GM06990 (cell line): ENCODE measurements at regions not wholly inside any gene's neighbourhood (a gene's known extent, or its start where the extent isn't known, plus 50 kb on each side); places are given as distances from the start of the nearest gene placed in this dataset.
"Not testable (repeated sequence)": the region's sequence is repeated elsewhere in the genome, so short reads cannot be mapped to it uniquely, and the experiment has no call there.

Experiments used
- DNase-seq: peaks from one replicate; pipeline ENCODE4 v3.0.0-alpha.2; 2011; ENCODE audit not compliant: insufficient read length; ENCODE audit errors: extremely low read depth
- H3K27me3 ChIP-seq: replicated peaks from 2 replicates; pipeline ENCODE4 v1.6.0; 2011; ENCODE audit warnings: low read length; ENCODE audit not compliant: control insufficient read depth, insufficient read depth
- H3K36me3 ChIP-seq: 2 replicates; pipeline ENCODE4 v1.5.1; 2011; ENCODE audit warnings: low read length; ENCODE audit not compliant: control insufficient read depth, insufficient read depth
- H3K4me3 ChIP-seq: replicated peaks from 2 replicates; pipeline ENCODE4 v1.5.1; 2011; ENCODE audit warnings: low read depth, mild to moderate bottlenecking, control low read depth, low read length
- TF ChIP-seq, protein P1 (sequence below): IDR thresholded peaks from 2 replicates; pipeline ENCODE4 v1.5.1; 2011; ENCODE audit warnings: low read length, control low read depth, mild to moderate bottlenecking, inconsistent platforms; ENCODE audit not compliant: insufficient read depth, poor library complexity, severe bottlenecking

DNA sequence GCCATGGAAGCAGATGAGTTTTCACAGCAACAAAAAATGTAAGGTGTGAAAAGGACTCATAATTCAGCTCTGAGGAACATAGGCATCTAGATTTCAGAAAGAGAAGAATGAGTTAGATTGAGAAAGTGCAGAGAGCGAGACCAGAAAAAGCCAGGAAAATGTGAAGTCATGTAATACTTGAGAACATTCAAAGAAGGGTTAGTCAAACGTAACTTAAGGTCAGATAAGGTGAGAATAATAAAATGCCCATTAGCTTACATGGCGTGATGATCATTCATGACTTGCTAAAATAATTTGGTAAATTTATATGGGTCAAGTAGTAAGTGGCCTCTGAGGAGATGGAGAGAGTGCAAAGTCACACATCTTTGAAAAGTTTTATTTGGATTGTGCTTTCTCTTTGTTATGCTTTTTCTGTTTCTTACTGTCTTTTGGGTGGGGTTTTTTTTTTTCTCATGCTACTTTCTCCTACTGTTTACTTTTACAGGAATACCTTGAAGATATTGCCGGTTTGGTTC lies 271.8 kb upstream of the NRG3 start:
- no peak overlapping the region for H3K4me3 ChIP-seq
- TF ChIP-seq, protein P1, sequence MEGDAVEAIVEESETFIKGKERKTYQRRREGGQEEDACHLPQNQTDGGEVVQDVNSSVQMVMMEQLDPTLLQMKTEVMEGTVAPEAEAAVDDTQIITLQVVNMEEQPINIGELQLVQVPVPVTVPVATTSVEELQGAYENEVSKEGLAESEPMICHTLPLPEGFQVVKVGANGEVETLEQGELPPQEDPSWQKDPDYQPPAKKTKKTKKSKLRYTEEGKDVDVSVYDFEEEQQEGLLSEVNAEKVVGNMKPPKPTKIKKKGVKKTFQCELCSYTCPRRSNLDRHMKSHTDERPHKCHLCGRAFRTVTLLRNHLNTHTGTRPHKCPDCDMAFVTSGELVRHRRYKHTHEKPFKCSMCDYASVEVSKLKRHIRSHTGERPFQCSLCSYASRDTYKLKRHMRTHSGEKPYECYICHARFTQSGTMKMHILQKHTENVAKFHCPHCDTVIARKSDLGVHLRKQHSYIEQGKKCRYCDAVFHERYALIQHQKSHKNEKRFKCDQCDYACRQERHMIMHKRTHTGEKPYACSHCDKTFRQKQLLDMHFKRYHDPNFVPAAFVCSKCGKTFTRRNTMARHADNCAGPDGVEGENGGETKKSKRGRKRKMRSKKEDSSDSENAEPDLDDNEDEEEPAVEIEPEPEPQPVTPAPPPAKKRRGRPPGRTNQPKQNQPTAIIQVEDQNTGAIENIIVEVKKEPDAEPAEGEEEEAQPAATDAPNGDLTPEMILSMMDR, result no peak
- no peaks in the 10 kb centered on the region for H3K36me3 ChIP-seq
- DNase-seq, result no peak
- no peaks in the 10 kb centered on the region for H3K27me3 ChIP-seq

DNA sequence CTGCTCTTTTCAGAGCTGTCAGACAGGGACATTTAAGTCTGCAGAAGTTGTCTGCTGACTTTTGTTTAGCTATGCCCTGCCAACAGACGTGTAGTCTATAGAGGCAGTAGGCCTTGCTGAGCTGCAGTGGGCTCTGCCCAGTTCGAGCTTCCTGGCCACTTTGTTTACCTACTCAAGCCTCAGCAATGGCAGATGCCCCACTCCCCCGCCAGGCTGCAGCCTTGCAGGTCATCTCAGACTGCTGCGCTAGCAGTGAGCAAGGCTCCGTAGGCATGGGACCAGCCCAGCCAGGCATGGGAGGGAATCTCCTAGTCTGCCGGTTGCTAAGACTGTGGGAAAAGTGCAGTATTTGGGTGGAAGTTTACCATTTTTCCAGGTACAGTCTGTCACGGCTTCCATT lies 230.5 kb upstream of the NRG3 start:
- H3K4me3 ChIP-seq, H3K27me3 ChIP-seq, H3K36me3 ChIP-seq, DNase-seq: not testable (repeated sequence)

DNA sequence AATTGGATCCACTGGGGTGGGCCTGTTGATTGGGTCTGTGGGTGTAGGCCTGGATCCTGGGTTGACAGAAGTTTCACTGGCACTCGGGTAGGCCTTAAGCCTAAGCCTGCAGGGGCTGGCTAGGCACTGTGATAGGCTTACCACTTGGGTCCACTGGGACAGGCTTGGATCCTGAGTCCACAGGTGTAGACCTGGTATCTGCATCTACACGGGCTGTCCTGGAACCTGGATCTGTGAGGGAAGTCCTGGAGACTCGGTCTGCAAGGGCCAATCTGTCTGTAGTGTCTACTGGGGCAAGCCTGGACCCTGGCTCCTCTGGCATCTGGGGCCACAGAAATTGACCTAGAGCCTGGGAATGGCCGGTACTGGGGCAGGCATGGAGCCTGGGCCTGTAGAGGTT lies 219.0 kb upstream of the NRG3 start:
- no peaks in the 10 kb centered on the region for H3K27me3 ChIP-seq
- no peak overlapping the region for H3K4me3 ChIP-seq
- DNase-seq, result no peak
- H3K36me3 ChIP-seq, result no peaks in the 10 kb centered on the region
- TF ChIP-seq, protein P1, result no peak

DNA sequence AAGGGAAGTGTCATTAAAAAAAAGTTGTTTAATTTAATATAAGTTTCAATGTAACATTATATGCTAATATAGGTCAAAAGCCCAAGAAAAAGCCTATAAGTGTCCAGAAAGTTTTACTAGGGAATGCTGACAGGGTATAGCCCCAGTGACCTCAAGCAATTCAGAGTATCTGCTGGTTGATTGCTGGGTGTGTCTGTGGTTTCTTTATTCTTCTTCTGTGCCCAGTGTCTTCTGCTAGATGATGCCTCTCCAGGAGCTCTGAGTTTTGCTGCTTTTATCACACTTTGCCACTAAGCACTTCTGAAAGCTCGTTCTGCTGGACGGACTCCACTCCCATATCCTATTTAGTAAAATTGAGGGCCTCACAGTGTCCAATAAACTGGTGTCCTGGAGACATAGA lies 212.2 kb upstream of the NRG3 start:
- Histone ChIP-seq H3K27me3 (no peaks in the 10 kb centered on the region), H3K36me3 (no peaks in the 10 kb centered on the region), H3K4me3 (no peak overlapping the region)
- DNase-seq, result no peak
- TF ChIP-seq, protein P1, result no peak

GRCh38 chr10:81664800-81665199 lies 210.2 kb upstream of the NRG3 start:
- not testable (repeated sequence) for H3K4me3 ChIP-seq, DNase-seq, H3K27me3 ChIP-seq, H3K36me3 ChIP-seq

- no peak for DNase-seq
- TF ChIP-seq, protein P1, result no peak
- H3K4me3 ChIP-seq, result no peak overlapping the region
Observed at GRCh38 chr10:81674941-81675340, 200.1 kb upstream of the NRG3 start.

DNA sequence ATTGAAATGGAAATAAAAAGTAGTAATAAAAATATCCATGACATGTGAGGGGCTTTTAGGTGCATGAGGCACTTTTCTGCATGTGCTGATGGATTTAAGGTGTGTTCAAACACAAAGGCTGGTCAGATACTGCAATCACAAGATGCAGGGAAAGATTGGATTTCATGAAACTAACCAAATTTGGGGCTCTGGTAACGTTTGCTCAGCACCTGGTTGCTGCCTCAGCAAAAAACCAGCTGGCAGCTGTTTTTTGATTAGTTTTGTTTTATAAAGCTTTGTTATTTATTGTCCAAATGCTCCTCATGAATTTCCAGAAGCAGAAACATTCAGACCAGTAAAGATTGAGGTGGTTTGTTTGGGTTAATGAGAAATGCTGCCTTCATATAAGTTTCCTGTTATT lies 195.7 kb upstream of the NRG3 start:
- TF ChIP-seq, protein P1, result no peak
- H3K27me3 ChIP-seq, result no peaks in the 10 kb centered on the region
- no peak for DNase-seq
- H3K36me3 ChIP-seq, result no peaks in the 10 kb centered on the region
- no peak overlapping the region for H3K4me3 ChIP-seq

More at GRCh38 chr10:81674941-81675340, 200.1 kb upstream of the NRG3 start:
- no peaks in the 10 kb centered on the region for H3K36me3 ChIP-seq
- no peaks in the 10 kb centered on the region for H3K27me3 ChIP-seq
